ENCODE measurements at regions not wholly inside any gene's neighbourhood (a gene's known extent, or its start where the extent isn't known, plus 50 kb on each side); places are given as distances from the start of the nearest gene placed in this dataset.

GRCh38 chr3:14057701-14058100, 67.0 kb downstream of the CHCHD4 start:
- no peak for TF ChIP-seq CTCF (IDR thresholded peaks at IDR 0.05; ENCODE audit: insufficient read depth, missing control alignments)
- DNase-seq (ENCODE audit: insufficient read length, low spot score): no peak
- FAIRE-seq: no peak

- no peak for TF ChIP-seq CTCF (IDR thresholded peaks at IDR 0.05; ENCODE audit: insufficient read depth, missing control alignments)
- FAIRE-seq: no peak
- DNase-seq (ENCODE audit: insufficient read length, low spot score): no peak
These were observed 76.8 kb downstream of the CHCHD4 start for GRCh38 chr3:14047841-14048240.

GRCh38 chr3:14047027-14047426, 77.6 kb downstream of the CHCHD4 start:
- no peak for TF ChIP-seq CTCF (IDR thresholded peaks at IDR 0.05; ENCODE audit: insufficient read depth, missing control alignments)
- FAIRE-seq: no peak
- DNase-seq (ENCODE audit: insufficient read length, low spot score): no peak

GRCh38 chr3:14042680-14043079, 82.0 kb downstream of the CHCHD4 start:
- DNase-seq (ENCODE audit: insufficient read length, low spot score) (no peak), FAIRE-seq (no peak)
- TF ChIP-seq CTCF (IDR thresholded peaks at IDR 0.05; ENCODE audit: insufficient read depth, missing control alignments): no peak

GRCh38 chr3:14039149-14039548, 85.5 kb downstream of the CHCHD4 start:
- TF ChIP-seq CTCF (IDR thresholded peaks at IDR 0.05; ENCODE audit: insufficient read depth, missing control alignments): no peak
- DNase-seq (ENCODE audit: insufficient read length, low spot score) (no peak), FAIRE-seq (no peak)

- FAIRE-seq (no peak), DNase-seq (ENCODE audit: insufficient read length, low spot score) (no peak)
- no peak for TF ChIP-seq CTCF (IDR thresholded peaks at IDR 0.05; ENCODE audit: insufficient read depth, missing control alignments)
These were observed 87.5 kb downstream of the CHCHD4 start for GRCh38 chr3:14037211-14037610.

GRCh38 chr3:14033023-14033422, 91.6 kb downstream of the CHCHD4 start:
- no peak for TF ChIP-seq CTCF (IDR thresholded peaks at IDR 0.05; ENCODE audit: insufficient read depth, missing control alignments)
- FAIRE-seq: no peak
- DNase-seq (ENCODE audit: insufficient read length, low spot score): no peak
